OCI-LY7 (cell line): ENCODE measurements at regions not wholly inside any gene's neighbourhood (a gene's known extent, or its start where the extent isn't known, plus 50 kb on each side); places are given as distances from the start of the nearest gene placed in this dataset.

Experiments
- BruUV-seq: library from RNA; stranded (reverse); fragments of 400-500 nt; replicated peaks from 2 replicates; lab custom pipeline; 2021; lab: Mats Ljungman, UMichigan
- CTCF ChIA-PET: fragments of 300-600 bp; sonication (Branson Sonifier 250); formaldehyde crosslinking; loops from one replicate; lab custom pipeline; 2022; ENCODE audit warnings: antibody characterized with exemption; ENCODE audit not compliant: unreplicated experiment; lab: Charles Lee
- POLR2A ChIA-PET: fragments of 300-600 bp; sonication (Branson Sonifier 250); formaldehyde crosslinking; loops from one replicate; lab custom pipeline; 2022; ENCODE audit warnings: antibody characterized with exemption; lab: Charles Lee
- DNase-seq: peaks from one replicate; pipeline ENCODE4 v3.0.0-alpha.2; 2015; ENCODE audit warnings: low spot score
- H2AFZ ChIP-seq: fragments of 200-600 bp; sonication (generic), shearing (Covaris generic); 2 replicates; pipeline ENCODE4 v1.6.1; 2014; ENCODE audit warnings: mild to moderate bottlenecking, antibody characterized with exemption, low read length, moderate library complexity
- H3K27ac ChIP-seq: fragments of 200-600 bp; sonication (generic); 2 replicates; pipeline ENCODE4 v1.5.1; 2014; ENCODE audit warnings: mixed run types, low read depth, mild to moderate bottlenecking, moderate library complexity, low read length, inconsistent platforms; ENCODE audit not compliant: poor library complexity, severe bottlenecking
- H3K36me3 ChIP-seq: fragments of 200-600 bp; sonication (generic); 2 replicates; pipeline ENCODE4 v1.6.1; 2014; ENCODE audit warnings: mild to moderate bottlenecking, antibody characterized with exemption, low read length, moderate library complexity, mixed read lengths; ENCODE audit not compliant: insufficient read depth
- H3K4me1 ChIP-seq: fragments of 200-600 bp; sonication (generic); 2 replicates; pipeline ENCODE4 v1.5.1; 2014; ENCODE audit warnings: mild to moderate bottlenecking, low read length; ENCODE audit not compliant: insufficient read depth, poor library complexity, severe bottlenecking
- H3K4me2 ChIP-seq: fragments of 200-600 bp; sonication (generic); 2 replicates; pipeline ENCODE4 v1.6.1; 2014; ENCODE audit warnings: mild to moderate bottlenecking, low read length
- H3K4me3 ChIP-seq: fragments of 200-600 bp; sonication (generic); 2 replicates; pipeline ENCODE4 v1.5.1; 2014; ENCODE audit warnings: mild to moderate bottlenecking, low read depth, low read length; ENCODE audit not compliant: poor library complexity, severe bottlenecking
- H3K79me2 ChIP-seq: fragments of 200-600 bp; sonication (generic); 2 replicates; pipeline ENCODE4 v1.6.1; 2016; ENCODE audit warnings: low read depth, mild to moderate bottlenecking, low read length, moderate library complexity, mixed read lengths; ENCODE audit not compliant: insufficient read depth
- H3K9me2 ChIP-seq: fragments of 200-600 bp; sonication (generic); 2 replicates; pipeline ENCODE4 v1.6.1; 2016; ENCODE audit warnings: mild to moderate bottlenecking, low read length, mixed read lengths; ENCODE audit not compliant: insufficient read depth
- H3K9me3 ChIP-seq: fragments of 200-600 bp; sonication (generic); 2 replicates; pipeline ENCODE4 v1.6.1; 2014; ENCODE audit warnings: mild to moderate bottlenecking, mixed run types, low read length, mixed read lengths
- H4K20me1 ChIP-seq: fragments of 200-600 bp; sonication (generic); 2 replicates; pipeline ENCODE4 v1.6.1; 2014; ENCODE audit warnings: mild to moderate bottlenecking, antibody characterized with exemption, low read length, moderate library complexity, mixed read lengths; ENCODE audit not compliant: insufficient read depth
- EZH2phosphoT487 ChIP-seq: fragments of 200-600 bp; sonication (generic); IDR thresholded peaks from 2 replicates; pipeline ENCODE4 v1.6.1; 2018; ENCODE audit warnings: low read depth, borderline replicate concordance, mild to moderate bottlenecking, mixed run types, antibody characterized with exemption, low read length, moderate library complexity, mixed read lengths
- intact Hi-C: fragments of 100-400 bp; cut with micrococcal nuclease; formaldehyde crosslinking; loops from one replicate; pipeline ENCODE4 v1.10.0; 2022; ENCODE audit not compliant: unreplicated experiment
- TF ChIP-seq, protein P1 (sequence below): fragments of 200-600 bp; sonication (generic); conservative IDR thresholded peaks from 2 replicates; pipeline ENCODE4 v1.5.1; 2014; ENCODE audit warnings: mild to moderate bottlenecking, antibody characterized with exemption, low read length, moderate library complexity, mixed read lengths

DNA sequence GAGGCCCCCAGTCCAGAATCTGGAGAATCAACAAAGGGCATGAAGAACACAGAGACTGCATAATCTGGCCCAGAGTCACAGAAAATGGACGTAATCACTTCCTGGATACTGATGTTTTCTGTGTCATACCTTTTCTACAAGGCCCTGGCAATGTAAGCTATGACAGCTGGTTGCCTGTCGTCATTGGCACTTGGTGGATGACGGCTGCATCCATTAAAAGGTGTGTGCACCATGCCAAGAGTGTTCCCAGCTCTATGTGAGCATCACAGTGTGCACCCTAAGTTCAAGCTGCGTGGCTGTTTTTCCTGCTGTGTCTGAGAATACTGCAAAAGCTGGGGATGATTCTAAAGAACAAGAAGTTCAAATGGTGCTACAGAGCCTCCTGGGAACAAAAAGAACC, 275.2 kb upstream of the CNR1 start:
- no TSS peak for BruUV-seq
- intact Hi-C loops = no loop called here

DNA sequence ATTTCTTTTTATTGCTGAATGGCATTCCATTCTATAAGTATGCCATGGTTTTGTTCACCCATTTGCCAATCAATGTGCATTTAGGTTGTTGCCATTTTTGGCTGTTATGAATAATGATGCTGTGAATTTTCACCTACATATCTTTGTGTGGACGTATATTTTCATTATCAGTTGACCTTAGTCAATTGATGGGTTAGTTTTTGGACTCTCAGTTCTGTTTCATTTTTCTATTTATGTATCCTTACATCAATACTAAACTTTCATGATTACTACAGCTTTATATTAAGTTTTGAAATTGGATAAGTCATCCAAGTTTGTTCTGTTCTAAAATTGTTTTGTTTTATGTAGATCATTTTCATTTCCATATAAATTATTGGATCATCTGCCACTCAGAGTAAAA, 261.9 kb upstream of the CNR1 start:
- POLR2A ChIA-PET = no interaction called here
- CTCF ChIA-PET = no interaction called here
- H3K27ac ChIP-seq = no peak overlapping the region
- H3K9me3 ChIP-seq = no peaks in the 10 kb centered on the region
- H3K4me2 ChIP-seq = no peak overlapping the region
- intact Hi-C loops = no loop called here
- BruUV-seq = no TSS peak
- no peaks in the 10 kb centered on the region for H4K20me1 ChIP-seq
- no peak overlapping the region for H3K4me3 ChIP-seq
- H3K4me1 ChIP-seq = no peaks in the 10 kb centered on the region
- H2AFZ ChIP-seq = no peak overlapping the region
- no peaks in the 10 kb centered on the region for H3K36me3 ChIP-seq
- DNase-seq = no peak
- TF ChIP-seq, protein P1, sequence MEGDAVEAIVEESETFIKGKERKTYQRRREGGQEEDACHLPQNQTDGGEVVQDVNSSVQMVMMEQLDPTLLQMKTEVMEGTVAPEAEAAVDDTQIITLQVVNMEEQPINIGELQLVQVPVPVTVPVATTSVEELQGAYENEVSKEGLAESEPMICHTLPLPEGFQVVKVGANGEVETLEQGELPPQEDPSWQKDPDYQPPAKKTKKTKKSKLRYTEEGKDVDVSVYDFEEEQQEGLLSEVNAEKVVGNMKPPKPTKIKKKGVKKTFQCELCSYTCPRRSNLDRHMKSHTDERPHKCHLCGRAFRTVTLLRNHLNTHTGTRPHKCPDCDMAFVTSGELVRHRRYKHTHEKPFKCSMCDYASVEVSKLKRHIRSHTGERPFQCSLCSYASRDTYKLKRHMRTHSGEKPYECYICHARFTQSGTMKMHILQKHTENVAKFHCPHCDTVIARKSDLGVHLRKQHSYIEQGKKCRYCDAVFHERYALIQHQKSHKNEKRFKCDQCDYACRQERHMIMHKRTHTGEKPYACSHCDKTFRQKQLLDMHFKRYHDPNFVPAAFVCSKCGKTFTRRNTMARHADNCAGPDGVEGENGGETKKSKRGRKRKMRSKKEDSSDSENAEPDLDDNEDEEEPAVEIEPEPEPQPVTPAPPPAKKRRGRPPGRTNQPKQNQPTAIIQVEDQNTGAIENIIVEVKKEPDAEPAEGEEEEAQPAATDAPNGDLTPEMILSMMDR = no peak
- TF ChIP-seq EZH2phosphoT487 = no peak
- no peaks in the 10 kb centered on the region for H3K79me2 ChIP-seq
- no peaks in the 10 kb centered on the region for H3K9me2 ChIP-seq

More for the DNA sequence above, 275.2 kb upstream of the CNR1 start:
- Histone ChIP-seq H3K79me2 (no peaks in the 10 kb centered on the region), H3K4me2 (no peak overlapping the region), H4K20me1 (no peaks in the 10 kb centered on the region), H3K27ac (no peak overlapping the region), H3K36me3 (no peaks in the 10 kb centered on the region; the same call in 1 of the 2 replicates), H3K4me3 (no peak overlapping the region), H3K9me3 (peaks cover 9% of the 10 kb centered on the region; the same call in 1 of the 2 replicates), H3K9me2 (no peaks in the 10 kb centered on the region), H2AFZ (no peak overlapping the region), H3K4me1 (peaks cover 14% of the 10 kb centered on the region)
- no peak for TF ChIP-seq EZH2phosphoT487
- TF ChIP-seq, protein P1 = no peak
- ChIA-PET POLR2A (interaction anchor here (1.0 kb wide), 1 partner anchor 334 kb away, joined by 3 read pairs; no protein-coding TSS in a partner anchor), CTCF (no interaction called here)
- DNase-seq = no peak

DNA sequence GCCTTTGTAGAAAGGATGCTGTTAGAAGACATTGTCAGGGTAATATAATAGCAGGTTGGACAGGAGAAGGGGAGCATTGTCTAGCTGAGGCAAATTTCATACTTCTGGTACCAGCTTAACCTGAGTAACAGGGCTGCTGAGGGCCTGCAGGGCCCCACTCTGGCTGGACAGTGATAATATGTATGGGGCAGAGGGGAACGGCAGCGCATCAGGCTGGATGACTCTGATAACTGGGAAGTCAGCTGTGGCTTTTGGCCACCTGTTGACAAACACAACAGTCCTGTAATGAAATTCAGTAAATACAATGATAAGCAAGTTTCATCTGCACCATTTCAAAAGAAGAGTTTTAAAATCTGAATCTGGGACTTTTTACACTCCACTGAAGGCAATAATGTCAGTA, 259.9 kb upstream of the CNR1 start:
- Histone ChIP-seq H3K36me3 (no peaks in the 10 kb centered on the region), H3K27ac (no peak overlapping the region), H3K4me3 (no peak overlapping the region), H3K9me3 (no peaks in the 10 kb centered on the region), H4K20me1 (no peaks in the 10 kb centered on the region), H3K4me2 (no peak overlapping the region), H2AFZ (no peak overlapping the region), H3K79me2 (no peaks in the 10 kb centered on the region), H3K4me1 (no peaks in the 10 kb centered on the region), H3K9me2 (no peaks in the 10 kb centered on the region)
- BruUV-seq = no TSS peak
- ChIA-PET POLR2A (interaction anchor here (0.6 kb wide), 1 partner anchor 810 kb away, joined by 4 read pairs; no protein-coding TSS in a partner anchor), CTCF (no interaction called here)
- intact Hi-C loops = no loop called here
- no peak for DNase-seq
- TF ChIP-seq, protein P1 = no peak
- no peak for TF ChIP-seq EZH2phosphoT487
